ENCODE measurements at regions not wholly inside any gene's neighbourhood (a gene's known extent, or its start where the extent isn't known, plus 50 kb on each side); places are given as distances from the start of the nearest gene placed in this dataset.

- CTCF ChIA-PET: no interaction called here
- SMC1A ChIA-PET (ENCODE audit: uncharacterized antibody, unreplicated experiment): no interaction called here
- TF ChIP-seq USF2 (IDR thresholded peaks at IDR 0.05; ENCODE audit: borderline replicate concordance, low read depth, low read length): no peak
- TF ChIP-seq RAD51 (IDR thresholded peaks at IDR 0.05): no peak
- TF ChIP-seq SIX5 (IDR thresholded peaks at IDR 0.05; ENCODE audit: low read depth, low read length, severe bottlenecking): no peak
- TF ChIP-seq KDM1A (IDR thresholded peaks at IDR 0.05; ENCODE audit: borderline replicate concordance): no peak
- no peak for TF ChIP-seq POLR2A (IDR thresholded peaks at IDR 0.05; ENCODE audit: low read depth, low read length)
- TF ChIP-seq NFXL1 (IDR thresholded peaks at IDR 0.05; ENCODE audit: borderline replicate concordance): no peak
- TF ChIP-seq RELA (IDR thresholded peaks at IDR 0.05; ENCODE audit: borderline replicate concordance, partially characterized antibody): no peak
- no peak for TF ChIP-seq EP300 (IDR thresholded peaks at IDR 0.05; ENCODE audit: borderline replicate concordance in 1 of 2, control insufficient read depth in 1 of 2, low read depth in 2 of 2, low read length in 2 of 2)
- no peak for TF ChIP-seq IRF3 (IDR thresholded peaks at IDR 0.05)
- TF ChIP-seq CHD4 (IDR thresholded peaks at IDR 0.05): no peak
- TF ChIP-seq ZZZ3 (IDR thresholded peaks at IDR 0.05; ENCODE audit: control insufficient read depth, insufficient read length, low read depth): no peak
- no peak for TF ChIP-seq SMAD5 (IDR thresholded peaks at IDR 0.05; ENCODE audit: low read depth)
- TF ChIP-seq SP1 (IDR thresholded peaks at IDR 0.05; ENCODE audit: low read depth, low read length): no peak
- TF ChIP-seq ZBTB40 (IDR thresholded peaks at IDR 0.05; ENCODE audit: borderline replicate concordance): no peak
- no peak for TF ChIP-seq ATF3 (IDR thresholded peaks at IDR 0.05; ENCODE audit: borderline replicate concordance, extremely low read depth, low read depth, low read length)
- no peak for TF ChIP-seq RELB (IDR thresholded peaks at IDR 0.05; ENCODE audit: low read depth)
- no peak for TF ChIP-seq SMC3 (IDR thresholded peaks at IDR 0.05; ENCODE audit: borderline replicate concordance, low read length)
- no peak overlapping the region for H3K27ac ChIP-seq (ENCODE audit: control insufficient read depth, insufficient read depth)
- H3K9ac ChIP-seq (ENCODE audit: control insufficient read depth, insufficient read depth, low read length): no peak overlapping the region
- ATAC-seq: no peak
- no peaks in the 10 kb centered on the region for H3K79me2 ChIP-seq (ENCODE audit: control insufficient read depth, insufficient read depth, low read length)
- no peak overlapping the region for H2AFZ ChIP-seq (ENCODE audit: control insufficient read depth, low read depth, low read length)
- DNase-seq (ENCODE audit: low read depth, low spot score): no peak
- no TSS peak for BruUV-seq (replicated peaks)
- H3K9me3 ChIP-seq (replicated peaks; ENCODE audit: control insufficient read depth, insufficient read depth, low read length): no peaks in the 10 kb centered on the region
- H3K36me3 ChIP-seq (ENCODE audit: control insufficient read depth in 2 of 2, insufficient read depth in 2 of 2, low read length in 1 of 2): no peaks in the 10 kb centered on the region
- POLR2A ChIA-PET: no interaction called here
- H3K27me3 ChIP-seq (replicated peaks in 1 of 2; ENCODE audit: control insufficient read depth in 2 of 2, insufficient read depth in 2 of 2, low read length in 1 of 2): no peaks in the 10 kb centered on the region
- RAD21 ChIA-PET (ENCODE audit: unreplicated experiment): no interaction called here
- no peak overlapping the region for H3K4me3 ChIP-seq
- H4K20me1 ChIP-seq (ENCODE audit: control insufficient read depth, insufficient read depth): no peaks in the 10 kb centered on the region
- 62% methylated on average over 4 of the region's 4 CpGs for WGBS (ENCODE audit: insufficient coverage, insufficient replicate concordance, low lambda C conversion rate, missing lambda C conversion rate)
- H3K4me2 ChIP-seq (ENCODE audit: control insufficient read depth, insufficient read depth): no peak overlapping the region
- in situ Hi-C loops (cut with MboI) (no loop called here), intact Hi-C loops (cut with micrococcal nuclease; ENCODE audit: unreplicated experiment) (no loop called here)
- no peaks in the 10 kb centered on the region for H3K4me1 ChIP-seq (ENCODE audit: control insufficient read depth, insufficient read depth, low read length)
- no peak for FAIRE-seq
Observed at GRCh38 chr6:114534813-114535212, 192.0 kb upstream of the HS3ST5 start.
